Progenitor cell of endocrine pancreas (in vitro differentiated cells): ENCODE measurements at regions not wholly inside any gene's neighbourhood (a gene's known extent, or its start where the extent isn't known, plus 50 kb on each side); places are given as distances from the start of the nearest gene placed in this dataset.

Experiments
- DNase-seq: peaks from one replicate; pipeline ENCODE4 v3.0.0; 2021; ENCODE audit warnings: low spot score; ENCODE audit not compliant: unreplicated experiment
- H3K27ac Mint-ChIP-seq: 2 replicates; pipeline ENCODE4 v1.8.0; 2021; ENCODE audit warnings: mild to moderate bottlenecking, moderate library complexity, mixed read lengths
- H3K27me3 Mint-ChIP-seq: 2 replicates; pipeline ENCODE4 v1.8.0; 2021; ENCODE audit warnings: mixed read lengths
- H3K36me3 Mint-ChIP-seq: 2 replicates; pipeline ENCODE4 v1.8.0; 2022; ENCODE audit warnings: mixed read lengths; ENCODE audit not compliant: insufficient read depth
- H3K4me1 Mint-ChIP-seq: 2 replicates; pipeline ENCODE4 v1.8.0; 2021; ENCODE audit warnings: low read depth, mixed read lengths
- H3K4me3 Mint-ChIP-seq: 2 replicates; pipeline ENCODE4 v1.8.0; 2021; ENCODE audit warnings: low read depth, mild to moderate bottlenecking, moderate library complexity, mixed read lengths
- H3K9me3 Mint-ChIP-seq: 2 replicates; pipeline ENCODE4 v1.8.0; 2021; ENCODE audit warnings: low read depth, mixed read lengths
- TF ChIP-seq, protein P1 (sequence below): fragments of 200-600 bp; sonication (generic); IDR thresholded peaks from one replicate; pipeline ENCODE4 v1.5.0; 2021; ENCODE audit warnings: antibody characterized with exemption, mild to moderate bottlenecking; ENCODE audit not compliant: unreplicated experiment

- no peaks in the 10 kb centered on the region for H3K36me3 Mint-ChIP-seq
- TF ChIP-seq, protein P1, sequence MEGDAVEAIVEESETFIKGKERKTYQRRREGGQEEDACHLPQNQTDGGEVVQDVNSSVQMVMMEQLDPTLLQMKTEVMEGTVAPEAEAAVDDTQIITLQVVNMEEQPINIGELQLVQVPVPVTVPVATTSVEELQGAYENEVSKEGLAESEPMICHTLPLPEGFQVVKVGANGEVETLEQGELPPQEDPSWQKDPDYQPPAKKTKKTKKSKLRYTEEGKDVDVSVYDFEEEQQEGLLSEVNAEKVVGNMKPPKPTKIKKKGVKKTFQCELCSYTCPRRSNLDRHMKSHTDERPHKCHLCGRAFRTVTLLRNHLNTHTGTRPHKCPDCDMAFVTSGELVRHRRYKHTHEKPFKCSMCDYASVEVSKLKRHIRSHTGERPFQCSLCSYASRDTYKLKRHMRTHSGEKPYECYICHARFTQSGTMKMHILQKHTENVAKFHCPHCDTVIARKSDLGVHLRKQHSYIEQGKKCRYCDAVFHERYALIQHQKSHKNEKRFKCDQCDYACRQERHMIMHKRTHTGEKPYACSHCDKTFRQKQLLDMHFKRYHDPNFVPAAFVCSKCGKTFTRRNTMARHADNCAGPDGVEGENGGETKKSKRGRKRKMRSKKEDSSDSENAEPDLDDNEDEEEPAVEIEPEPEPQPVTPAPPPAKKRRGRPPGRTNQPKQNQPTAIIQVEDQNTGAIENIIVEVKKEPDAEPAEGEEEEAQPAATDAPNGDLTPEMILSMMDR, result no peak
- DNase-seq, result no peak
- no peak overlapping the region for H3K4me3 Mint-ChIP-seq
- peaks cover 10% of the 10 kb centered on the region for H3K27me3 Mint-ChIP-seq
- H3K4me1 Mint-ChIP-seq, result peaks cover 14% of the 10 kb centered on the region
- no peak overlapping the region for H3K27ac Mint-ChIP-seq
- peaks cover 5% of the 10 kb centered on the region for H3K9me3 Mint-ChIP-seq
Measured at GRCh38 chr16:72226136-72226535, 54.2 kb upstream of the PMFBP1 start.

GRCh38 chr16:72224260-72224768 lies 52.4 kb upstream of the PMFBP1 start:
- no peak for DNase-seq
- Mint-ChIP-seq H3K9me3 (peaks cover 5% of the 10 kb centered on the region), H3K4me3 (no peak overlapping the region), H3K27me3 (peaks cover 13% of the 10 kb centered on the region), H3K36me3 (no peaks in the 10 kb centered on the region), H3K27ac (peak overlapping the region; percentile 10), H3K4me1 (peaks cover 14% of the 10 kb centered on the region)
- TF ChIP-seq, protein P1, result no peak

GRCh38 chr16:72222503-72222902 lies 50.5 kb upstream of the PMFBP1 start:
- peaks cover 14% of the 10 kb centered on the region for H3K4me1 Mint-ChIP-seq
- TF ChIP-seq, protein P1, result no peak
- H3K9me3 Mint-ChIP-seq, result peaks cover 5% of the 10 kb centered on the region
- no peaks in the 10 kb centered on the region for H3K36me3 Mint-ChIP-seq
- H3K27me3 Mint-ChIP-seq, result peaks cover 17% of the 10 kb centered on the region
- no peak overlapping the region for H3K27ac Mint-ChIP-seq
- no peak overlapping the region for H3K4me3 Mint-ChIP-seq
- DNase-seq, result no peak
